NCI-H1930 (cell line): ENCODE measurements at regions not wholly inside any gene's neighbourhood (a gene's known extent, or its start where the extent isn't known, plus 50 kb on each side); places are given as distances from the start of the nearest gene placed in this dataset.
A peak's percentile ranks its signal among the peaks of the same experiment; 100 is the strongest.

ENCODE experiments used
- DNase-seq, 2 experiments: peaks; one replicate each; lab custom pipeline; 2025; lab: John Stamatoyannopoulos, UW

GRCh38 chr1:30819244-30819571 lies 61.6 kb upstream of the LAPTM5 start:
- no peak for DNase-seq

DNA sequence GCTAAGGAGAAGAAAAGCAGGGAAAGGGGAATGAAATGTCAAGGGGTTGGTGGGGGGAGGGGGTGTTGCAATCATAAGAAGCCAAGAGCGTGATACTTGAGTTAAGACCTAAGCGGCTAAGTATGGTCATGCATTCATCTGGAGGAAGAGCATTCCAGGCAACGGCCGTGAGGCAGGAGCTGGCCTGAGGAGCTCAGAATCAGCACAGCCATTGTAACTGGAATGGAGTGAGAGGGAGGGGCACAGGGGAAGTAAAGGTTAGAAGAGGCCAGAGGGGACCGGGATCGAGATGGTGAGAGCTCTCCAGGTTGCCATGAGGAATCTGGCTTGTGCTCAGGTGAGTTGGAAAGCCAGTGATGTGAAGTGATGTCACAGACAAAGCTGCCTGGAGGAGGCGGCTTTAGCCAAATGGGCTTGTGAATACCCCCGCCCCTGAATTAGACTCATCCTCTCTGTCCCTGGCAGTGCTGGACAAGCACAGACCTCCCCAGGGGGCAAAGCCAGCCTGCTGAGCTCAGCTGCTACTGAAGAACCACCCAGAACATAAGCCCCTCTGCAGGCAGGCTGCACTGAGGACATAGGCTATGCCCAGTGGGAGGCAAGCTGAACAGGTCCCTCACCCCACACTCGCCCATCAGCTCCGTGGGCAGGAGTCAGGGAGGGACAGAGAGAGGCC lies 61.1 kb upstream of the LAPTM5 start:
- DNase-seq = no peak

DNA sequence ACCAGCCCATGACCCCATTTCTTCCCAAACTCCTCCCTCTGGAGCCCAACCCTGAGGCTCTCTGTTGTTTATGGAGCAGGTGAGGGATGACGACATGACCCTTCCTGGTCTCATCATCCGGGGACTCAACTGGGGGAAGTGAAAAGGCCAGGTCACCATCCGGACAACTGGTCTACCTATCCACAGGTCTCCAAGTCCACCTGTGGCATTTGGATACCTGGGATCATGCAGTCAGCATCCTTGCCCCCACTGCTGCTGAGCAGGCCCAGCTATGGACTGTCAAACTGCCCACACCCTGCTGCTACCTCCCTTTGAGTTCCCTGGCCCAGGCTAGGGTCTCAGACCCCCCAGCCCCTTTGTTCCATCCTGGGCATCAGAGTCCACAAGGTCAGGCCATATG lies 60.0 kb upstream of the LAPTM5 start:
- DNase-seq = no peak

DNA sequence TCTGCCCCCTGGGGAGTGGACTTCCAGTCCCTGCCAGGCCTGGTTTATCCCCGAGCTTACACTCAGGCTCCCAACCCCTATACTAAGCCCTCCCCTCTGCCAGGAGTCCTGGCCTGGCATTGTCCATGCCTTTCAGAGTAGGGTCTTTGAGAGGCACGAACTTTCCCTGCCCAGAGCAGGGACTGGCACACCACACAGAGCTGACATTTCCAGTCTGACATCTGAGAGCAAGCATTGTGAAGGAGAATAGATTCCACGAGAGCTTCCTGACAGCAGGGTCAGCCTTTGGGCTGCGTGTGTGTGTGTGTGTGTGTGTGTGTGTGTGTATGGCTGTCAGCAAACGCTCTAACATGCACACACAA lies 59.5 kb upstream of the LAPTM5 start:
- no peak for DNase-seq

DNA sequence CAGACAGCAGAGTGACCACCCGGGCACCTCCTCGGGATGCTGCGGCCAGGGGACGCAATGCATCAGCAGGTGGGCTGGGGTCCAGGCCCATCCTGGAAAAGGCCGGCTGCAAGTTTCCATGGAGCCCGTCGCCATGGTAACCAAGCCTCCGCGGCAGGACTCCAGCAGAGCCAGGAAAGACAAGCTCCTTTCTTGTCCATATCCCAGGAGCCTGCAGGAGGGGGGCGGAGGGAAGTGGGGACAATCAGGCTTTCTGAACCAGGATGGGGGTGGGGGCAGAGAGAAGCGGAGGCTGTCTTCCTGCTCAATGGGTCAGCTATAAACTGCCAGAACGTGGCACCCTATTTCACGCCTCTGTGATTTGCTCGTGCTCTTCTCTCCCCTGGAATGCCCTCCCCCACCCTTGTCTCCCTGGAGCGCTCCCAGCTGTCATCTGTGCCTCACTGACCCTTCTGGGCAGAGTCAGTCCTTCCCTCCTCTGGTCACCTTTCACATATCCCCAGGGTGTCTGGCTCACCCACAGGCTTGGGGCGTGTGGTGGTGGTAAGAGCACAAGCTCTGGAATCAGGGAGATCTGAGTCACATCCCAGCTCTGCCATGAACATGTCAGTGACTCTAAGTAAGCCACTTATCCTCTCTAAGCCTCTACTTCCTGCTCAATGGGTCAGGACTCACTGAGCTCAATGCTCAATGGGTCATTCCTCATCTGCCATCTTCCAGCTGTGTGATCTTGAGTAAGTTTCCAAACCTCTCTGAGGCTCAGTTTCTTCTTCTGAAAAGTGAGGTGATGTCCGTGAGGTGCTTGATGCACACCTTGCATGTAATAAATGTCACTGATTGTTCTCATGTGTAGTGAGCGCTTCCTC lies 58.9 kb upstream of the LAPTM5 start:
- DNase-seq = peak; percentile 1 to 7

DNA sequence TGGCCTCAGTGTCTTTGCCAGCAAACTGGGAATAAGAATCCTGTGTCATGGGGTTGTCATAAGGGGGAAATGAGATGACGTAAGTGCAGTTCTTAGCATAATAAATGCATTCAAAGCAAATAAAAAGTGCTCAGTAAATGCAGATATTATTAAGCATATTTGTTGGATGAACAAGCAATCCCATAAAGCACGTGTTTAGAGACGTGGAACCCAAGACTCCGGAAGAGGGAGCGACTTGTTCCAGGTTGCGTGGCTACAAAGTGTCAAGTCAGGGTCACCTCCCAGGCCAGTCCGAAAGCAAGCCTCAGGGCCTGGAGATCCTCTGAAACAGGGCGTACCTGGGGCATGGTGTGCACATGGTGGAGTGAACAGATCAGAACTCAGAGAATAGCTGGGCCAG lies 58.0 kb upstream of the LAPTM5 start:
- DNase-seq = no peak

- no peak for DNase-seq
Measured at GRCh38 chr1:30814292-30814691, 56.7 kb upstream of the LAPTM5 start.

- no peak for DNase-seq
Measured at GRCh38 chr1:30812076-30812475, 54.5 kb upstream of the LAPTM5 start.

- no peak for DNase-seq
Measured at GRCh38 chr1:30811187-30811586, 53.6 kb upstream of the LAPTM5 start.

- no peak for DNase-seq
Measured at GRCh38 chr1:30810416-30811080, 53.0 kb upstream of the LAPTM5 start.

DNA sequence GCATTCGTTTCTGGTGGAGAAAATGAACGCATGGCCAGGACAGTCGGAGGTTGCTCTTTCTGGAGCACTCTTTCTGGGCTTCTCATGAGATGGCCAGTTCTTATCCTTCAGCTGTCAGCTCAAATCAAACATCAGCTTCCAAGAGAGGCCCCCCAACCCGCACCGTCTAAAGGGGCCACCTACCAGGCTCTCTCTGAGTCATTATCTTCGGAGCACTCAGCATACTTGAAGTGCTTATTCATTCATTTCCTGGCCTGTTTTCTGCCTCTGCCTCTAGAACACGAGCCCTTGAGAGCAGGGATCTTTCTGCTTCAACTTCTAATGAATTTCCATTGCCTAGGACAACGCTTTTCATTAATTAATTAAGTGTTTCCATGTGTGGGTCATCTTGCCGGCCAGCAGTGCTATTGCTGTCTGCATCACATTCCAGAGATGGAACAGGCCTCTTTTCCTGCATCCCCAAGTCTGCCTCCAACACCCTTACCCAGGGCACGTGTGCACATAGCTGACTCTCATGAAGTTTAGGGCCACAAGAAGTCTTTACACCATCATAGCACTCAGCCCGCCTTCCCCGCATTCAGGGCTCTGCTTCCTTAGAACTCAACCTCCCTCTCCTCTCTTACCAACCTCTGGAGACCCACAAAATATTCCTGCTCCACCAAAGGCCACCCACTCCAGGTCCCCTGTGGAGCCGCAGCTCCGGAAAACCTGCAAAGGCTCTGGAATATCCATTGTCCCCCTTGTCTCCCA lies 52.1 kb upstream of the LAPTM5 start:
- DNase-seq = no peak

GRCh38 chr1:30808067-30808662 lies 50.6 kb upstream of the LAPTM5 start:
- no peak for DNase-seq

GRCh38 chr1:30807318-30808066 lies 49.9 kb upstream of the LAPTM5 start:
- peak in 1 of 2 experiments; percentile 27 for DNase-seq
